ENCODE measurements at regions not wholly inside any gene's neighbourhood (a gene's known extent, or its start where the extent isn't known, plus 50 kb on each side); places are given as distances from the start of the nearest gene placed in this dataset.

- no peak overlapping the region for H3K4me3 ChIP-seq (ENCODE audit: low read depth in 1 of 2, low read length in 1 of 2)
- no peaks in the 10 kb centered on the region for H3K27me3 ChIP-seq
- no peaks in the 10 kb centered on the region for H3K4me1 ChIP-seq (ENCODE audit: control insufficient read depth in 1 of 2, insufficient read depth in 1 of 2, low read depth in 1 of 2, low read length in 1 of 2)
- no peak for TF ChIP-seq CTCF (IDR thresholded peaks at IDR 0.05)
- no peaks in the 10 kb centered on the region for H3K9me3 ChIP-seq
- no peak overlapping the region for H3K27ac ChIP-seq
- H3K36me3 ChIP-seq = no peaks in the 10 kb centered on the region
Measured at GRCh38 chr21:34307991-34308532, 55.7 kb upstream of the KCNE2 start.

- Histone ChIP-seq H3K4me3 (ENCODE audit: low read depth in 1 of 2, low read length in 1 of 2) (no peak overlapping the region), H3K36me3 (no peaks in the 10 kb centered on the region), H3K9me3 (no peaks in the 10 kb centered on the region), H3K27ac (no peak overlapping the region), H3K27me3 (no peaks in the 10 kb centered on the region), H3K4me1 (ENCODE audit: control insufficient read depth in 1 of 2, insufficient read depth in 1 of 2, low read depth in 1 of 2, low read length in 1 of 2) (no peaks in the 10 kb centered on the region)
- no peak for TF ChIP-seq CTCF (IDR thresholded peaks at IDR 0.05)
Measured at GRCh38 chr21:34311561-34312330, 52.1 kb upstream of the KCNE2 start.

GRCh38 chr21:34313116-34313515 lies 50.7 kb upstream of the KCNE2 start:
- H3K4me3 ChIP-seq (ENCODE audit: low read depth in 1 of 2, low read length in 1 of 2) = no peak overlapping the region
- no peaks in the 10 kb centered on the region for H3K4me1 ChIP-seq (ENCODE audit: control insufficient read depth in 1 of 2, insufficient read depth in 1 of 2, low read depth in 1 of 2, low read length in 1 of 2)
- no peaks in the 10 kb centered on the region for H3K9me3 ChIP-seq
- H3K36me3 ChIP-seq = no peaks in the 10 kb centered on the region
- H3K27ac ChIP-seq = no peak overlapping the region
- TF ChIP-seq CTCF (IDR thresholded peaks at IDR 0.05) = no peak
- H3K27me3 ChIP-seq = peaks cover 6% of the 10 kb centered on the region

All from neutrophil (primary cell).